Skeletal muscle cell (primary cell): ENCODE measurements at regions not wholly inside any gene's neighbourhood (a gene's known extent, or its start where the extent isn't known, plus 50 kb on each side); places are given as distances from the start of the nearest gene placed in this dataset.

Experiments
- DNase-seq: peaks from one replicate; pipeline ENCODE4 v3.0.0-alpha.2; 2010; ENCODE audit warnings: low read depth
- H3K4me3 ChIP-seq: 2 replicates; pipeline ENCODE4 v1.5.1; 2011; ENCODE audit warnings: low read depth, mild to moderate bottlenecking, control low read depth, low read length, moderate library complexity

DNA sequence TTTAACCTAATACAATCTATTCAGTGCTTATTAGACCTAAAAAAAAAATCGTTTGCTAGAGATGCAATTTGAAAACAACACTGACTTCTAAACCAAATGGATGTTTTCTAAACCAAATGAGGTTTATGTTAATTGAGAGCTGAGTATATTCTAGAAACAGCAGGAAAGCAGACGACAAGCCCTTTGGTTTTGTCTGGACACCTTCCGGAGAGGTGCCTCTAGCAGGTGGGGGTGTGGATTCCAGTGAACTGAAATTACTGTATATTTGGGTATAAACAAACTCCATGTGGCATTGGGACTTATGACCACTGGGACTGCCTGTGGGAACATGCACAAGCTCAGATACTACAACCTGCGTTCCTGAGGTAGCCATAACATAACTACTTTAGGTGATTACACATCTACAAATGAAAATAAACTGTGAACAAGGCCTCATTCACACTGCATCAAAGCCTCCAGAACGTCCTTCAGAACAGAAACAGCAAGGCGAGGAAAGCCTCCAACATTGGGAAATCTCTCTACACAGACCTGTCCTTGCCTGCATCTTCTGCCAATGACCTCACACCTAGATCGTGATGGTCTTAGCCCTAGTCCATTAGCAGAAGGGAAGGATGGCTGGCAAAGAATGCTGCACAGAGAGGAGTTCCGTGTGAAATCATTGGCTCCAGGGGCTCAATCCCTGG is 206.8 kb upstream of the FOXQ1 start:
- no peak for DNase-seq
- no peak overlapping the region for H3K4me3 ChIP-seq

GRCh38 chr6:1103945-1104623 is 207.8 kb upstream of the FOXQ1 start:
- DNase-seq = no peak
- H3K4me3 ChIP-seq = no peak overlapping the region

- DNase-seq = no peak
These were observed 208.9 kb upstream of the FOXQ1 start for GRCh38 chr6:1103021-1103420.

DNA sequence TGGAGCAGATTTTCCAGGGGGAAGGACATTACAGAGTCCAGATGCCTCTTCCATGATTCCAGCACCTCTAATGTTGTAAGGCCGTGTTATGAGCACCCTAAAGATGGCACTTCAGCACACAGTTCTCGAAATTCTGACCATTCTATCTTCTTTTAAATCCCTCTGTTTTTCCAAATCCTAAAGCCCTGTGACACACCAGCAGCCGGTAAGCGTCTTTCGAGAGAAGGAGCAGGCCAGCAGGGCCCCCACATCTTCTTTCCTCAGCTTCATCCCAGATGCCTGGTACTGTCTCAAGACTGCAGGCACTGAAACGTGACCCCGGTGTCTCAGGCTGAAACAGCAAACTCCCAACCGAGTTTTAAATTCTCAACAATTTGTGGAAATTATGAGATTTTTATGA is 211.6 kb upstream of the FOXQ1 start:
- no peak overlapping the region for H3K4me3 ChIP-seq
- DNase-seq = no peak

More at GRCh38 chr6:1103021-1103420, 208.9 kb upstream of the FOXQ1 start:
- no peak overlapping the region for H3K4me3 ChIP-seq

- no peak for DNase-seq
- no peak overlapping the region for H3K4me3 ChIP-seq
These were observed 212.6 kb upstream of the FOXQ1 start for GRCh38 chr6:1099264-1099663.

GRCh38 chr6:1096967-1097765 is 214.7 kb upstream of the FOXQ1 start:
- DNase-seq = no peak

DNA sequence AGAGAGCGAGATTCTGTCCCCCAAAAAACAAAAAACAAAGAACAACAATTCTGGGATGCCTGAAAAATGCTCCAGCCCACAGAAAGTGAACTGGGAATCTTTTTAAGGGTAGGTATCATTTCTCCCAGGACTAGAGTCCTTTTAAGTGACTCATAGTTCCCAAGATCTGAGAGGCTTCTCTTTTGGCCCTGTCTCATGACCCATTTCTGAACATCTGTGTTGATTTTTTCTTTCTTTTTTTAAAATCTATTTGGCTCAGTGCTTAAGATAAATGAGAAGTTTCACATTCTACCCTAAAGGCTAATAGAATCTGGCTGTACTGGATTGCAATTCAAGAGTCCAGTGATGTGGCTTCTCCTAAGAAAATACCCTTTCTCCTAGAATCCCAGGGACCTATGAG is 217.6 kb upstream of the FOXQ1 start:
- peak; percentile 14 for DNase-seq
- no peak overlapping the region for H3K4me3 ChIP-seq

More at GRCh38 chr6:1096967-1097765, 214.7 kb upstream of the FOXQ1 start:
- H3K4me3 ChIP-seq = no peak overlapping the region

DNA sequence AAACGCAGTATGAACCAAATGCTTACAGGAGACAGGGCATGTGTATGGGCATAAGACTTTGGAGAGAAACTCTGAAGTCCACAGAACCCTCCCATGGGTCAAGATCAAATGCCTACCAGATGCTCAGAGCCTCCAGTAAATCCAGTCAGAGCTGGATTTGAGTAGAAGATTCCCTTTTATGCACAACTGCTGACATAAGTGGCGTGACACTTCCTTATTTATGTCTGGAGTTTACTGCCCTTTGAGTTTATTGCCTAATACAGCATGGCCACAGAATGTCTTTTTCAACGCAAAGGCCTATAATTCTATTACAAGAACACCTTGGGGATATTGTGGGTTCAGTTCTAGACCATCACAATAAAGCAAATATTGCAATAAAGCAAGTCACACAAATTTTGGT is 220.0 kb upstream of the FOXQ1 start:
- DNase-seq = peak; percentile 9
- no peak overlapping the region for H3K4me3 ChIP-seq

- no peak for DNase-seq
- no peak overlapping the region for H3K4me3 ChIP-seq
These were observed 222.0 kb upstream of the FOXQ1 start for GRCh38 chr6:1089859-1090258.

DNA sequence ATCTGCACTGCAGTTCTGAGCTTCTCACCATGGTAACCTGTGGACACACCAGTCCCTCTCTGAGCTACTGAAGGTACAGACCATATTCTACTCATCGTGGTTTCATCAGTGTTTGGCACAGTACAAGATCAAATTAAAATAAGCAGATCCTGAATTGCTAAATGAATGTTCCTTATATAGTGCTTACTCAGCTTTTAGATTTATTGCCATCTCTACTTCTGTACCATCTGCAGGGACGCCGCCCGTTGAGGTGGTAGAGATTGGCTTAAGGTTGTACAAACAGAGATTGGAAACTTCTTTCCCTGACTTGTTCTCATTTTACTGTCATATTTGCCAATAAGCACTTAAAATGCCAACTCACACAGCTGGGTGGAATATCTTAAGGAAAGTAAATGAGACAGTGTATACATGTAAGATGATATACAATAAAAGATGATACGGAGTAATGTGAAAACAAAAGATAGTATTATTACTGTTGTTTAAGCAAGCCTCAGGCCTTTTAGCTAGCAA is 223.4 kb upstream of the FOXQ1 start:
- H3K4me3 ChIP-seq = no peak overlapping the region
- no peak for DNase-seq

- no peak overlapping the region for H3K4me3 ChIP-seq
- no peak for DNase-seq
These were observed 224.6 kb upstream of the FOXQ1 start for GRCh38 chr6:1087154-1087843.

DNA sequence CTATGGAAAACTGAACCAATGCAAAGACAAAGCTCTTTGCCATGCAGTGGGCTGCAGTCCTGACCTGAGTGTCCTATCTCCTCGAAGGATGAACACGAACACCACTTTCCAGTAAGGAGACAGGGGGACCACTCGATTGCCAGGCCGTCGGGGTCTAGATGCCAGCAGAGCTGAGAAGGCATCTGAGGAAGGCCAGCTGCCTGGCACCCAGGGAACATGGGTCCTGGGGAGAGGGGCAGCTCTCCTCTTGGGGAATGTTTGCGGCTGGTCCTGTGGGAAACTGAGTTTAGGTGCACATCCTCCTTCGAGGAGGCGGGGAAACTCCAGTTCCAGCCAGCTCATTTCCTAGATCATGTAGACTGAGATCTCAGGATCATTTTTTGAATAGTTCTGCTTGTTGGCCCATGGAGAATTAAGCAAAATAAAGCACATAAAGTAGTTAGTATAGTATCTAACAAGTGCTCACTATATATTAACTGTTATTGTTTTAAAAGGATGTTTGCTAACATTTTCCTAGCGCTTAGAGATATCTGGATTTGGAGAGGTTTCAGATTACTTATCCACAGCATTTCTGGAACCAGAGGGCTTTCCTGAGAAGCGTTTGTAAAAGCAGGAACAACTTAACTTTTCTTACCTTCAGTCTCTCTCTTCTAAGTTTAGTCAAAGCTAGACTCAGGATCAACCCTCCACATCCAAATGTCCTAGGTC is 225.3 kb upstream of the FOXQ1 start:
- no peak overlapping the region for H3K4me3 ChIP-seq
- DNase-seq = no peak

- no peak overlapping the region for H3K4me3 ChIP-seq
- peak; percentile 49 for DNase-seq
These were observed 229.5 kb upstream of the FOXQ1 start for GRCh38 chr6:1082285-1082935.

DNA sequence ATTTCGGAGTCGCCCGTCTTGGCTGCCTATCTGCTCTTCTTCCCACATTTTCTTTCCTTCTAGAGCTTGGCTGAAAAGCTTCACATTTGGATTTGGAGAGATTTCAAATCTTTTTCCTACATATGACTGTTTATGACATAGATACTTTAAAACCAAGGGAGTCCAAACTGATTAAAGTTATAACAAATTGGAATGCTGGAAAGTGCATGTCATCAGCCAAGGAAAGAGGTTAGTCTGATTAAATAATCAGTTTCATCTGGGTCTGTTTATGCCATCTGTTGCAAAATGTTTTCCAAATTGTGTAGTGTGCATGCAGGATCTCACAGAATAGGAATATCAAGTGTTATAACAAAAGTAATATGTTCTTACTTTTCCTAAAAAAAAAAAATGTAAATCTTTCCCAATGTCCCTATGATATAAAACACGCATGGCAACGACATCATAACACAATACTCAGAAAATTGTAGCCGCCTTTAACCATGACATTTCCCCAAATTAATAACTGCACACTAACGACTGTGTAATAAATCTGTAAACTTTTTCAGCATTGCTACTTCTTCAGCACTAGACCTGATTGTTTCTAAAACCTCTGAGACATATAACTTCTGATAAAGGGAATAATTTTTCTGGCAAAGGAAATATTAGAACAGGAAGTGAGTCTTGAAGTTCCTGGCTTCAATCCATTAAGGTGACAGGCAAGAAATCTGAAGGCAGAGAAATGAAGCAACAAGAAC is 230.2 kb upstream of the FOXQ1 start:
- H3K4me3 ChIP-seq = no peak overlapping the region
- DNase-seq = peak; percentile 21

DNA sequence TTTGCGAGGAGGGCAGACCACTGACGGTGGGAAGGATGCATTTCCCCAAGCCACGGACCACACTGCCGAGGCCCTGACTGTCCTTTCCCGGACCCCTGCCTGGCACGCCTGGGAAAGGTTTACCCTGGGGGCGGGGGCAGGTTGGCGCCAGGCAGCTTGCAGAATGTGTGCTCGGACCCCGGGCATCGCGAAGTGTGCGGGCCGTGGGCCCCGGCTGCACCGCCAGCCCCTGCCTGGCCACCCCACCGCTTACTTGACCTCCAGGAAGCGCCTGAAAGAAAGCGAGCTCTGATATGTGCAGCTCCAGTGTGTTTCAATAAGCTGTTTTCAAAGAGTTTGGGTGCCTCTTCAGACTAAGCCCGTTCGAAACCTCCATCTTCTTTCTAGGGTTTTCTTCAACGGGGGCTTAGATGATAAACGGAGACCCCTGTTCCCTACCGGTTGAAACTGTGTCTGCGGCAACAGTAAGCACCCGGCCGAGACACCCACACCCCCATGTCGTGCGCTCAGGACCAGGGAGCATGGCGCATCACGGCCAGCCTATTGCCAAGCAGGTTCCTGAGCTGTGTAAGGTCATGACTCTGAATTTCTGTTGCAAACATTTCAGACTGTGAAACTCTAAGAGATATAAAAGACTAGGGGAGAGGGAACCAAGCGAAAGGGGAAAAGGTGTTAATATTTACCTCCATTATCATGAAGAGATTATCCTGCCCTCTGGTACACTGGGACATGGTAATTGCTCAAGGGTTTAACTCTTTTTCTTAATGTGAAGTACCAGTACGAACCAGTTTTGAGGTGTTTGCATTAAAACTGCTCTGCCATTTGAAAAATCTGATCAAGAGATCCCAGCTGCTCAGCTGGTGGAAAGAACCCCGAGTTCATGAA is 231.2 kb upstream of the FOXQ1 start:
- no peak for DNase-seq
- no peak overlapping the region for H3K4me3 ChIP-seq

GRCh38 chr6:1079525-1079924 is 232.4 kb upstream of the FOXQ1 start:
- no peak overlapping the region for H3K4me3 ChIP-seq
- no peak for DNase-seq
